IPS DF 4.7 (cell line): ENCODE measurements at regions not wholly inside any gene's neighbourhood (a gene's known extent, or its start where the extent isn't known, plus 50 kb on each side); places are given as distances from the start of the nearest gene placed in this dataset.
"Not testable (repeated sequence)": the region's sequence is repeated elsewhere in the genome, so short reads cannot be mapped to it uniquely, and the experiment has no call there.

Experiments used
- DNase-seq: peaks from one replicate; pipeline ENCODE4 v3.0.0-alpha.2; 2013; ENCODE audit warnings: low spot score; ENCODE audit errors: extremely low read depth

DNA sequence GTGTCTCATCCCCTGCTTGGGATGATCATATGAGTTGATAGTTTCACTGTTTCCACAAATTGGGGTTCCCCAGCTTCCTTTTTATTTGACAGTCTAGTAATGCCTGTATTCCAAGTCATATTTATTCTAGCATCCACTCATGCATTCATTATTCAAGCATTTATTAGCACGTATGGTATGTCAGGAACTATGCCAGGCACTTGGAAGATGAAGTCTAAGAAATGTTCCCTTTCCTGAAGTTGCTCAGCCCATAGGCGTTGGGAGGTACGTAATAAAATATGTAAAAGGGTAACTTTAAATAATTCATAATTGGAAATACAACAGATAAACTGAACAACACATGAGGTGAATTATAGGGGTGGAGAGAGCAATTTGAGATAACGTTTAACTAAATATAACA is 338.0 kb upstream of the MAF start:
- DNase-seq, result no peak

DNA sequence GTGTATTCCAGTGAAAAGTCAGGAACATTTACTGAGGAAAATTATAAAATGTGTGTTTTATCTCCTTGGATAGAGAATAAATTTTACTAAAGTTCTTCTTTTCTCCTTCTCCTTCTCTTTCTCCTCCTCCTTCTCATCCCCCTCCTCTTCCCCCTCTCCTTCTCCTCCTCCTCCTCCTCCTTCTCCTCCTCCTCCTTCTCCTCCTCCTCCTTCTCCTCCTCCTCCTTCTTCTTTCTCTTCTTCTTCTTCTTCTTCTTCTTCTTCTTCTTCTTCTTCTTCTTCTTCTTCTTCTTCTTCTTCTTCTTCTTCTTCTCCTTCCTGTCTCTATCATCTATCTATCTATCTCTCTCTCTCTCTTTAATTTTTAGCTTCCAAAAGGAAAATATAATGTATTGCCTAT is 337.1 kb upstream of the MAF start:
- DNase-seq, result not testable (repeated sequence)

DNA sequence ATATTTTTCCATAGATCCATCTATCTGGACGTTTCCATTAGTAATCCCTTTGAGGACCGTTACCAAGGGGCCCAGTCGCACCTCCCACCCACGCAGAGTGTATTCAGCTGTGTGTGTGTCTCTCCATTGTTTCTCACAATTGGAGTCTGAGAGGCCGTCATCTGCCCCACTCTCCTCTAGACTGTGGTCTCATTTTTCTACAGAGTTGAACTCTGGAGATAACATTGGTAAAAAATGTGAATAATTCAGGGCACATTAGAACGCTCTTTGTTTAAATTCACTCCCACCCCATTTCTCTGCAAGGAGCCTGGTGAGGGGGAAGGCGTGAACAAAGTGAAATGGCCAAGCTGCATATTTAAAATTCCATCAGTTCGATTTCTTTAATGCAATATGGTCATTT is 333.1 kb upstream of the MAF start:
- DNase-seq, result no peak

DNA sequence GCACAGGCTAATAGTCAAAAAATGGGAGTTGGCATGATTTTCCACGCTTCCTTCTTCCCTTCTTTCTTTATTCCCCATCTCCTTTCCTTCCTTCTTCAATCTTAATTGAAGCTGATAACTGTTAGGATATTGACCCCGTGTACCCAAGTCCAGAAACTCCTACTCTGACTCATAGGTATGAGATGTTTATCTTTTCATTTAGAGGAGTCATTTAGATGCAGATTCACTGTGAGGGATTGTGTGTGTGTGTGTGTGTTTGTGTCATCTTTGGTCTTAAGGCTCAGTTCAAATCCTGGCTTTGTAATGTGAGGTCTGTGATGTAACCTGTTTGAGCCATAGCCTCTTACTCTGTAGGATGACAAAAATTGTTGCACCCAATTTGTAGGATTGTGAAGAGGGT is 332.0 kb upstream of the MAF start:
- no peak for DNase-seq

DNA sequence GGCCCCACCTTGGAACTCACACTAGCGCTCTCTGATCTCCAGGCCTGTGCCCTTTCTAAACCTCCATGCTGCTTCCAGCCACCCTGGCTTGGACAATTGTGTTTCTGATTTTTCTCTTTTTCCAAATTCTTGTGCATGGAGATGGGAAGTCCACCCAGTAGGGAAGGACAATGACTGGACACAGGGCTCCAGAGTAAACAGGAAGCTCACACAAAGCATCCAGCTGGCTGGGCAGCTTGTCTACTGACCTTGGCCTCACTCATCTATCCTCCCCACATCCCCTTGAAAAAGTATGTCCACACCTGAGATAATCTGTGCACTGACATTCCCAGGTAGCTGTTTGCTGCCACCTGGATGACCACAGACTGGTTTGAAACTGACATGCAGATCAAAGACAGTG is 331.2 kb upstream of the MAF start:
- no peak for DNase-seq

DNA sequence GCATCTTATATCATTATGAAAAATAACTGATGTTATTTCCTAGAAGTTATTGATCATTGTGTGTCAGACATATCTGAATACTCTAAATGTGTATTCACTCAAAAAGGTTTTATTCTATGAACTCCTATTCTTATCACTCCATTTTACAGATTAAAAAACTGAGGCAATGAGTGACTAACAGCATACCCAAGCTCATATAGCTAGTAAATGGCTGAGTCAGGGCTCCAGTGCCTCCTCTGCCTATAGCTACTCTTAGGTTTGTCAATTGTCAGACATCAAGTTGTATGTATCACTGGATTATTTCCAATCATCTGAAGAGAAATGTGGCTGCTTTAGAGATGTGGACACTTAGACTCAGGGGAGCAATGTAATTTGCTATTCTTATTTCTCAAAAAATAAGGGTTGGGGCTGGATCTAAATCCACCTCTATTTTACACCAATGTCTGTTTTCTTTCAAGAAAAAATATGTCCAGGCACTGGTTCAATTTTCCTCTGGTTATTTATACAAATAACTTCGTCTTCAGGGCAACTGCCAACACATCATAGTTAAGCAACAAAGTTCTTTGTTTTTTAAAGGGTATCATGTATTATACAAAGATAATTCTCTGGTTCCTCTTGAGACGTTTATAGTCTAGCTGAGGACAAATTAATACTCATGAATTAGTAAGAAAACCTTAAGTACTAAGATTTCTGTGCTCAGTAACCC is 328.9 kb upstream of the MAF start:
- no peak for DNase-seq

DNA sequence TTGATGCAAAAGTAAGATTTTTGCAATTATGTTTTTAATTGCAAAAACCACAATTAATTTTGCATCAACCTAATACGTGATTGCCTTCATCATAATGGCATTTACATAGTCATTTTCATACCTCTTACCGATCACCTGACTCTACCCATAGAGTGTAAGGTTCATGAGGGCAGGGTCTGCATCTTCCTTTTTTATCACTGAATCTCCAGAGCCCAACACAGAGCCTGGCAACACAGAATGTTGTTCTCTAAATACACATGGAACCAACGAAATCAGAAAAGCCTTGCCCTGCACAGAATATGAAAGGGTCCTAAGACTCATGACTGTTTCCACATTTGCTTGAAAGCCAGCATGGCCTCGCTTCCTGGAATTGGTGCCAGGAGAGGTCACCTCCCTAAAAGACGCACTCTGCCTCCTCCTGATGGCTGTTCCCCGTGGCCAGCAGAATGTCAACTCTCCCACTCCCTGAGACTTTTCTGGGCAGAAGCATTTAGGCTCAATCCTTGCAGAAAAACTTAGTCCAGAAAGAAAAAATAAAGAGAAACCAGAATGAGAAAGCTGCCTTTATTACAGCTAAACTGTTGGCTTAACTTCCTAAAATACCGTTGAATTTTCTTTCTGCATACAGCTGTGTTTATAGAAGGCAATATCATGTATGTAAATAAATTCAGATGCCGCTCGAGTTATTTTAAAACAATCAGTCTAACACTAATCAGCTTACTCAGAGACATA is 327.8 kb upstream of the MAF start:
- no peak for DNase-seq

DNA sequence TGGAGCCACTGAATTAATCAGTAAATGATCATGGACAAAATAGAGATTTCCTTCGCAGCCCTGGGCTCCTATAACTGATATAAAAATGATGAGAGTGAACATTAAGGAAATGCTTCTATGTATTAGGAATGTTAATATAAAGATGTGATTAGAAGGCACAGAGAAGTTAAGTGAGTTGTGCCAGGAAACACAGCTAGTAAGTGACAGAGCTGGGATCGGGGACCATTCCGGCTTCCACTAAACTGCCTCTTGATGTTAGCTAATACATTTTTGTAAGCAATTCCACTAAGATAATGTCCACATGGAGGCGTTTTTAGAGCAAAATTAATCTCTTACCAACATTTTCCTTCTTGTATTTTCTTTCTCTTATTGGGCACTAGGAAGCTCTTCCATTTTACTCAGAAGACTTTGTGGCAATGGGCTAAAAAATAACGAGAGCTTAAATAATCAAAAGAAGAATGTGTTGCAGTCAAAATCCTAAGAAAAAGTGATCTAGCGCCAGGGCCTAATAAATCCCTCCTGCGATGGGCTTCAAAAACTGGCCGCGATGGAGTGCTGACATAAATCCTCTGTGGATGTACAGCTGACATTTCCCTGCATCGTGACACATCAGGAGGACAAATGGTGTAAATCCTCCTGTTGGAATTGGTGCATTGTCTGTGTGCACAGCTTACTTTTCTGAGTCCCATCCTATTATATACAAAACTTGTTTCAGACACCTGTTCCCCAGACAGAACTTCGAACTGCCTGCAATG is 326.1 kb upstream of the MAF start:
- DNase-seq, result no peak

DNA sequence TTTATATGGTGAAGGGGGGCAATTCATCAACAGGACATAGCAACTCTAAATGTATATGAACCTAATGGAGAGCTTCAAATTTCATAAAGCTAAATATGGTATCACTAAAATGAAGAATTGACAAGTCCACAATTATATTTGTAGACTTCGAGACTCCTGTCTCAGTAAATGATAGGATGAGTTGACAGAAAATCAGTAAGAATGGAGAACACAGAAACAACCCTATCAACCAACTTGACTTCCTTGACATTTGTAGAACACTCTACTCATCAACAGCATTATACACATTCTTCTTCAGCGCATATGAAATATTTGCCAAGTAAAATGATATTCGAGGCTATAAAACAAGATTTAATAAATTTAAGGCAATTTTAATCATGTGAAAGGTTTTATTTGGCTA is 322.9 kb upstream of the MAF start:
- DNase-seq, result no peak

DNA sequence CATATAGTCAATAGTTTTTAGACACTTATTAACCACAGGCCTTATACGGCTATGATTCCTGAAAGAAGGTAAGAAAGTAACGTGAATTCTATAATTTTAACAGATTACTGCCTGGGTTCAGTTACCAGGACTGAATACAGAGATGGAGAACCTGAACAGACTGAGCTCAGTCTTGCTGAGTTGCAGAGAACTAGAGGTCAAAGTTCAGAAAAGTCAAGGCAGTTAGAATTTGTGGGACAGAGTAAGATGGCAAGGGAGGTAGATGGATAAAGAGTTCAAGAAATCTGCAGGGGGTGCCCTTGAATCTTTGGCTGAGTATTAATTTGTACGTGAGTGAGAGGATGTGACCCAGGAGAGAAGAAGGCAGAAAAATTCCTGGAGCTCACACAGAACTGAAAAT is 320.1 kb upstream of the MAF start:
- no peak for DNase-seq

DNA sequence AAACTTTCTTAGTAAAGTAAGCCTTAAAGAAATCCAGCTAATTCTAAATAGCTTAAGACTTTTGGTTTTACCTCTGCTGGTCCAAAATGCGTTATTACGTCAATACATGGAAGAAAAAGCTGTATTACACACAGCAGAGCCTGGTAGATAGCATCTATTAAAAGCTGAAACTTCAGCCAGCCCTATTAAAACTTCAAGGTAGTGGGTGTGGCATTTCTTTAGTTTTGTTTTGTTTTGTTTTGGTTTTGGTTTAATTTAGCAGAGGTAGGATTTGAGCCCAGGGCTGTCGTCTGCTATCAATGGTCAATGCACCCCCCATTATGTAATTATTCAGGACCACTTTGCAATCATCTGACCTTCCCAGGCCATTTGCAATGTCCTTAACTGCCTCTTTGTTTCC is 318.4 kb upstream of the MAF start:
- no peak for DNase-seq

DNA sequence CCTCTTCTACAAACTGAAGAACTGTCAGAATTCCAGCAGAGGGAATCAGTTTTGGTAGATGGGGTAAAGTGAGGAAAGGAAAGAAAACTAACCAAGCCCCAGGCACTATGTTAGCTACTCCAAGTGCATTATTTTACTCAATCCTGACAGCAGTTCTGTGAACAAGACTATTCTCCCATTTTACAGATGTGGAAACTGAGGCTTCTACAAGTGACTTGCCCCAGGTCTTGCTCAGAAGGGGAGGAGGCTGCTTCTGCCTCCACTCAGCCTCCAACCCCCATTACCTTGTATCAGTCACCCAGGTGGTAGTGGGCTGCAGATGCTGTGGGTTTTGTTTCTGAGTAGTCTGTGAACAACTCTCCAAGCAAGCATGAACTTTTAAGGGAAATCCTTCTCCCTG is 315.2 kb upstream of the MAF start:
- no peak for DNase-seq

DNA sequence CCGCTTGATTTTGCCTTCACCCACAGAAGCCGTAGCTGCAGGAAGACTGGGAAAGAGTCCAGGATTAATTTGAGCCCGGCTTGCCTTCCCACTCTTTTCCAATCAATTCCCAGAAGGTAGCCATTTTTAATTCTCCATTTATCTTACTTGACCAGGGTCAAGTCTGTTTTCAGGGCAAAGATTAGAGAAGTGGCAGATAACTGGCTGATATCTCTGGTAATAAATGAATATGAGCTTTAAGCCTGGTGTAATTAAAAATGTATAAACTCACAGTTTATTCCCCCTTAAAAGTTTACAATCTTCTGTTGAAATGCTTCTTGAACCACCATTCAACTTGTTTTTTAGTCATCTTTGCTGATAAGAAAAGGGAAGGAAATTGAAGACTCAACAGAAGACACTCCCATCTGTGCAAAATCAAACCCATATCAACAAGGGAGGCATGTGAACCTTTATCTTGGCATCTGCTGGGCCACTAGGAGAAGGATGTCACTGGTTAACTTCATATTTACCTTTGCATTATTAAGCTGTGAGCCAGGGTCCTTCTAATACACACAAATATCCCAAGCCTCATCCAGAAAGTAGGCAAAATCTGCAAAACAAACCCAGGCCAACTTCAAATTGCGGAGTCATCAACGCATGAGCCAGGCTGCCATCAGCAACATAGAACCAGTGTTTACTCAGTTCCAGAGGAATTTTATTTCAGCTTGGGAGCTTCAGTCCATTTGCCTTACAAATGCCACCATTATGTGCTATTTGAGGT is 314.6 kb upstream of the MAF start:
- no peak for DNase-seq

DNA sequence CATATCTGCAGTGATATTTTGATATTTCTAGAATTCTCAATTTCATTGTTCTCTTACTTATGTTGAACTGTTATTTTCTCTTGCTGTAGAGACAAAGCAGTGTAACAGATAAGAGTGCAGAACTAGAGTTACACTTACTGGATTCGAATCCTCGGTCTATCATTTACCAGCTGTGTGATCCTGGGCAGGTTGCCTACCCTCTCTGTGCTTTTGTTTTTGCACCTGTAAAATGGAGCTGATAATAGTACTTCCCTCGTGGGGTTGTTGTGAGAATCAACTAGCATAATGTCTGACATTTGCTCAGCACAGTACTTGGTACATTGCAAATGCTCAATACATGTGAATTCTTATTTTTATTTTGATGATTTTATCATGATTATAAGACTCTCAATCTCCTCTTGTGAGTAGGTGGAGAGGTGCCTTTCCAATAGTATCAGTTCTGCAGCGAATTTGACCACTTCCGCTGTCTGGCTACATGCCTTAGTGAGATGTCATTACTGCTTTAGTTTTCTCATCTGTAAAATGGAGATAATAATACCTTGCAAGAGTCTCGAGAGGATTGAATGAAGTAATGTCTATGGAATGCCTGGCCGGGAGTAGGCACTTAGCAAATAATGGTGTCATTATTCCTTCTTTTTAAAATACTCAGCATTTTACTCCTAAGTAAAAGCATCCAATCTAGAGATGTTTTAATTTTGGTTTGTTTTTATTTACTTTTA is 312.2 kb upstream of the MAF start:
- no peak for DNase-seq

DNA sequence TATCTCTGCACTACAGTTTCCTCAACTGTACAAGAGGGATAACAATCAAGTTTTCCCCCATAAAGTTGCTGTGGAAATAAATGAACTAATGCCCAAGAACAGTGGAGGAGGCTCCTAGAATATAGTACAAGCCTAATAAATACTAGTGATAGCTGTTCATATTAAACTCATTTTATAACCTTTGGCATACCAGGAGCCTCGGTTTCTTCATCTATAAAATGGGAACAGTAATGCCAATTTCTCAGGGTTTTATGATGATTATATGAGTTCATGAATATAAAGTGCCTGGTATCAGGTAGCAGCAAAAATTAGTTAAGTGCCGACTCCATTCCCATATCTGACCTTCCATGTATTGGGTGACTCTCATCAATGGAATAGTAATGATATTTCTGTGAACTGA is 311.1 kb upstream of the MAF start:
- no peak for DNase-seq

DNA sequence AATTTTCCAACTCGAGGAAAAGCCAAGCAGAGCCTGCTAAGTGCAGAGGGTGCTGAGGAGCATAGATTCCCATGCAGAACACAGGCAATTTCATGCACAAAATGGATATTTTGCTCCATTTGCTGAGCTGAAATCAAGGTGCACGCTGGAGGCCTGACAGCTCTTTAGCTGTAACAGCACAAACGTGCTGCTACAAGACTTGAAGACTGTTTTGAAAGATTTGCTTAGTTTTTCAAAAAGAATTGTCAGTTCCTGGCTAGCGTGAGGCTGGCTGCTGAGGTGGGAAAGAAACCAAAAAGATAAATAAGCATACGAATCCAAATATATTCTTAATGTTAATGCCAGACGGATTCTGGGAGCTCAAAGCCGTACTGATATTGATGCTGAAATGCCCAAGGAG is 309.0 kb upstream of the MAF start:
- no peak for DNase-seq

DNA sequence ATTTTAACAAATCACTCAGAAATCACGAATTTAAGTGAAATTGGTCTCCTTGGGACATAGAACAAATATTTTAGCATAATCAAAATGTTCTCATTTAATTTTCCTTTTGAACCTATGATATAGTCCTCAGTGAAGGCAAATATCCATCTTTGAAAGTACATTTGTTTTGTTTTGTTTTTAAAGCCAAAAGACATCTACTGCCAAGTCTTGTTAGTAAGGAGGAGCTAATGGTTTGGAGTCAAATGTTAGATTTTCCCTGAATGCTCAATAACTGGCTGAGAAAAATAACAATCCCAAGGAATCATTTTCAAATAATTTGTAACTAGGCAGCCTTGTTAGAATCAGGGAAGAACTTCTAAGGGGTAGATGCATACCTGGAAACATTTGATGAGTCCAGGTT is 302.9 kb upstream of the MAF start:
- no peak for DNase-seq

DNA sequence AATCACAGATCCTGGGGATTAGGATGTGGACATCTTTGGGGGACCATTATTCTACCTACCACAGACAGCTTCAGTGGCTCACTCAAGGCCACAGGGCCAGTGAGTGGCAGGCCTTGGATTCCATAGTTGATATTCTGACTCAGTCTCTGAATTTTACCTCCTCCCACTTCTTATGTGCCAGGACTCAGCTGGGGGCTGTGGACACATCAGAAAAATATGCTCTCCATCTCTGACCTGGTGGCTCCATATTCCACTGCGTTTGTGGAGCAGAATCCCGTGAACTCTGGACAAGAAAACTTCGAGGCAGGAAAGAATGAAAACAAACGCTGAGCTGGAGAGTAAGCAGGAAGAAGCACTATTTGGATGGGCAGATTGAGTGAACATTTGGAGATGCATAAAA is 301.8 kb upstream of the MAF start:
- DNase-seq, result no peak

DNA sequence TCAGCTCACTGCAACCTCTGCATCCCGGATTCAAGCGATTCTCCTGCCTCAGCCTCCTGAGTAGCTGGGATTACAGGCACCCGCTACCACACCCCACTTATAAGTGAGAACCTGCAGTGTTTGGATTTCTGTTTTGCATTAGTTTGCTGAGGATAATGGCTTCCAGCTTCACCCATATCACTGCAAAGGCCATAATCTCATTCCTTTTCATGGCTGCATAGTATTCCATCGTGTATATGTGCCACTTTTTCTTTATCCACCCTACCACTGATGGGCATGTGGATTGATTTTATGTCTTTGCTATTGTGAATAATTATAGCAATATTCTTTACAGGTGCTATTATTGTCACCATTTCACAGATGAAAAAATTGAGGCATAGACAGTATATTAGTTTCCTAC is 301.0 kb upstream of the MAF start:
- DNase-seq, result no peak

DNA sequence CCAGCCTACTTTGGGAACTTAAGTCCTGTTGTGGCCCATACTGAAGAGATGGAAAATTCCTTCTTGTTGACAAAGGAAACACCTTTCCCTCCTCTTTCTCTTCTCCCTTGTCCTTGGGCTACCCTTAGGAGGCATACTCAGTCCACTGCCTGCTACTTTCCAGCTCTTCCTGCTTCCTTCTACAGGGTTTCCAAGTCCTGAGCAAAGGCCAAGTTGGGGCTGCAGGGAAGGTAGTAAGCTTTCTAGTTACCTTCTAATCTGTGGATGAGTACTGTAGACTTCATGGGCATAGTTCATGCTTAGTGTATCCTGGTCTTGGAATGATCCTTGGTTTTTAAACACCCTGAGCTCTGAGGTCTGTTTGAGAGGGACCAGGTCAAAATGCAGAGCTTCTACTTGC is 299.2 kb upstream of the MAF start:
- DNase-seq, result no peak

DNA sequence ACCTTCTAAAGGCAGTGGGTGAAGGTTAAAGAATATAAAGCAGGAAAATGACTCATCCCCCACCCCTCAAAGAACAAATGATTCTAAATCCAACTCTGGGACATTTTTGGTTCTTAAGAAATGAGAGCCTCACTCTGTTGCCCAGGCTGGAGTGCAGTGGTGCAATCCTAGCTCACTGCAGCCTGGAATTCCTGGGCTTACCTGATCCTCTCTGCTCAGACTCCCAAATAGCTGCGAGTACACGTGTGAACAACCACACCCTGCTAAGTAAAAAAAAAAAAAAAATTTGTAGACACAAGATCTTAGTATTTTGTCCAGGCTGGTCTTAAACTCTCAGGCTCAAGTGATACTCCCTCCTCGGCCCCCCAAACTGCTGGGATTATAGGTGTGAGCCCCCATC is 298.8 kb upstream of the MAF start:
- DNase-seq, result no peak
